ENCODE measurements at regions not wholly inside any gene's neighbourhood (a gene's known extent, or its start where the extent isn't known, plus 50 kb on each side); places are given as distances from the start of the nearest gene placed in this dataset.

DNA sequence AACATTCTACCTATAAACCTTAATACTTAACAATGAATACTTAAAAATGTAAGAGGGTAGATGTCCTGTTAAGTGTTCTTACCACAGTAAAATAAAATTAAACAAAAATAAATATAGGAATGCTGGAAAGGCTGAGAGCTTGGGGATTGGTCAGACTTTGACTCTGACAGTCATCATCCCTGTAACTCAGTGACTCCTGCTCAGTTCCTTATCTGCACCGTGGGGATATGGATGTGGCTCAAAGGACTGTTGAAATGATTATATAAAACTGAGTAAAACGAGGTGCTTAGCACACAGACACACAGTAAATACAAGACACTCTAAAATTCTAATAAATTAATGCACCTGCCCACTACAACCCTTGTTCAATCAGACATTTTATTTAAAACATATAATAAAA, 338.6 kb downstream of the TMEM114 start:
- Mint-ChIP-seq H3K36me3 (ENCODE audit: unreplicated experiment) (no peaks in the 10 kb centered on the region), H3K4me3 (ENCODE audit: unreplicated experiment) (no peak overlapping the region), H3K27ac (ENCODE audit: unreplicated experiment) (no peak overlapping the region), H3K27me3 (ENCODE audit: unreplicated experiment) (no peaks in the 10 kb centered on the region), H3K4me1 (ENCODE audit: unreplicated experiment) (no peaks in the 10 kb centered on the region), H3K9me3 (ENCODE audit: unreplicated experiment) (peaks cover 21% of the 10 kb centered on the region)
- no peak for TF ChIP-seq CTCF (IDR thresholded peaks at IDR 0.05)
- no peak for DNase-seq (ENCODE audit: extremely low spot score, unreplicated experiment)

GRCh38 chr16:8251298-8251697, 339.0 kb downstream of the TMEM114 start:
- H3K36me3 Mint-ChIP-seq (ENCODE audit: unreplicated experiment) = no peaks in the 10 kb centered on the region
- H3K4me3 Mint-ChIP-seq (ENCODE audit: unreplicated experiment) = no peak overlapping the region
- peaks cover 17% of the 10 kb centered on the region for H3K9me3 Mint-ChIP-seq (ENCODE audit: unreplicated experiment)
- no peaks in the 10 kb centered on the region for H3K27me3 Mint-ChIP-seq (ENCODE audit: unreplicated experiment)
- H3K4me1 Mint-ChIP-seq (ENCODE audit: unreplicated experiment) = no peaks in the 10 kb centered on the region
- no peak for DNase-seq (ENCODE audit: extremely low spot score, unreplicated experiment)
- no peak overlapping the region for H3K27ac Mint-ChIP-seq (ENCODE audit: unreplicated experiment)
- TF ChIP-seq CTCF (IDR thresholded peaks at IDR 0.05) = no peak

GRCh38 chr16:8247993-8248392, 342.3 kb downstream of the TMEM114 start:
- no peaks in the 10 kb centered on the region for H3K27me3 Mint-ChIP-seq (ENCODE audit: unreplicated experiment)
- no peak overlapping the region for H3K27ac Mint-ChIP-seq (ENCODE audit: unreplicated experiment)
- DNase-seq (ENCODE audit: extremely low spot score, unreplicated experiment) = no peak
- TF ChIP-seq CTCF (IDR thresholded peaks at IDR 0.05) = no peak
- H3K36me3 Mint-ChIP-seq (ENCODE audit: unreplicated experiment) = no peaks in the 10 kb centered on the region
- no peaks in the 10 kb centered on the region for H3K4me1 Mint-ChIP-seq (ENCODE audit: unreplicated experiment)
- peaks cover 3% of the 10 kb centered on the region for H3K9me3 Mint-ChIP-seq (ENCODE audit: unreplicated experiment)
- no peak overlapping the region for H3K4me3 Mint-ChIP-seq (ENCODE audit: unreplicated experiment)

DNA sequence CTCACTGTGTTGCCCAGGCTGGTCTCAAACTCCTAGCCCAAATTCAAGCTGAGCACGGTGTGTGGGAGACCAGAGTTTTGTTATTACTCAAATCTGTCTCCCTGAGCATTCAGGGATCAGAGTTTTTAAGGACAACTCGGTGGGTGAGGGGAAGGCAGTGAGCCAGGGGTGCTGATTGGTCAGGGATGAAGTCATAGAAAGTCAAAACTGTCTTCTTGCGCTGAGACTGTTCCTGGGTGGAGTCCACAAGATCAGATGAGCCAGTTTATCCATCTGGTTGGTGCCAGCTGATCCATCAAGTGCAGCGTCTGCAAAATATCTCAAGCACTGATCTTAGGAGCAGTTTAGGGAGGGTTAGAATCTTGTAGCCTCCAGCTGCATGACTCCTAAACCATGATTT, 346.3 kb downstream of the TMEM114 start:
- H3K4me3 Mint-ChIP-seq (ENCODE audit: unreplicated experiment) = no peak overlapping the region
- no peak for DNase-seq (ENCODE audit: extremely low spot score, unreplicated experiment)
- H3K27ac Mint-ChIP-seq (ENCODE audit: unreplicated experiment) = no peak overlapping the region
- H3K27me3 Mint-ChIP-seq (ENCODE audit: unreplicated experiment) = no peaks in the 10 kb centered on the region
- no peaks in the 10 kb centered on the region for H3K4me1 Mint-ChIP-seq (ENCODE audit: unreplicated experiment)
- peaks cover 3% of the 10 kb centered on the region for H3K9me3 Mint-ChIP-seq (ENCODE audit: unreplicated experiment)
- H3K36me3 Mint-ChIP-seq (ENCODE audit: unreplicated experiment) = no peaks in the 10 kb centered on the region
- TF ChIP-seq CTCF (IDR thresholded peaks at IDR 0.05) = no peak

DNA sequence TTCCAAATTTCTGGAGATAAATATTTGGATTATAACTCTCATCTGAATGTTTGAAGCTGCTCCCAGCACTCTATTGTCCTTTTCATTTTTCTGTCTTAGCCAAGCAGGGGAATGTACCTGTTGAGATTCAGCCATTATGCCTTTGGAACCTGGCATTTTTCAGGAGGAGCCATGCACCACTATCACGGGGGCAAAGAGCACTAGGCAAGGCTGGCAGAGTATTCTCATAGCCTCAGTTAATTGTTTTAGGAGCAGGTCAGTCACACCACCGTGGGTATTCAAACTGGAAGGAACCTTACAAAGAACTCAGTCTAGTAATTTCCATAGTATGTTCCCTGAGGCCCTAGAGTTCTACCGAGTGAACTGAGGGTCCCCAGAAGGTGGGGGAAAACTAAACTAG, 348.9 kb downstream of the TMEM114 start:
- H3K4me1 Mint-ChIP-seq (ENCODE audit: unreplicated experiment) = no peaks in the 10 kb centered on the region
- H3K36me3 Mint-ChIP-seq (ENCODE audit: unreplicated experiment) = no peaks in the 10 kb centered on the region
- no peak for TF ChIP-seq CTCF (IDR thresholded peaks at IDR 0.05)
- no peak for DNase-seq (ENCODE audit: extremely low spot score, unreplicated experiment)
- no peak overlapping the region for H3K4me3 Mint-ChIP-seq (ENCODE audit: unreplicated experiment)
- peaks cover 6% of the 10 kb centered on the region for H3K9me3 Mint-ChIP-seq (ENCODE audit: unreplicated experiment)
- no peaks in the 10 kb centered on the region for H3K27me3 Mint-ChIP-seq (ENCODE audit: unreplicated experiment)
- no peak overlapping the region for H3K27ac Mint-ChIP-seq (ENCODE audit: unreplicated experiment)
